Osteoblast (primary cell): ENCODE measurements at regions not wholly inside any gene's neighbourhood (a gene's known extent, or its start where the extent isn't known, plus 50 kb on each side); places are given as distances from the start of the nearest gene placed in this dataset.

Experiments
- DNase-seq: peaks from one replicate; pipeline ENCODE4 v3.0.0; 2011; ENCODE audit warnings: low spot score, mixed read lengths; ENCODE audit not compliant: insufficient read length; ENCODE audit errors: missing footprints
- H2AFZ ChIP-seq: 2 replicates; pipeline ENCODE4 v1.6.0; 2011; ENCODE audit warnings: mild to moderate bottlenecking, low read length
- H3K27ac ChIP-seq: 2 replicates; pipeline ENCODE4 v1.5.1; 2011; ENCODE audit warnings: mild to moderate bottlenecking, low read depth, low read length, moderate library complexity
- H3K27me3 ChIP-seq: 2 replicates; pipeline ENCODE4 v1.6.0; 2012; ENCODE audit warnings: mild to moderate bottlenecking, control low read depth, inconsistent platforms, low read length, moderate library complexity; ENCODE audit not compliant: insufficient read depth
- H3K36me3 ChIP-seq: 2 replicates; pipeline ENCODE4 v1.5.1; 2011; ENCODE audit warnings: mild to moderate bottlenecking, low read length, control low read depth, moderate library complexity; ENCODE audit not compliant: insufficient read depth
- H3K4me1 ChIP-seq: 2 replicates; pipeline ENCODE4 v1.5.1; 2011; ENCODE audit warnings: mild to moderate bottlenecking, low read length, control low read depth, moderate library complexity; ENCODE audit not compliant: insufficient read depth
- H3K4me2 ChIP-seq: 2 replicates; pipeline ENCODE4 v1.6.0; 2011; ENCODE audit warnings: mild to moderate bottlenecking, low read length; ENCODE audit not compliant: insufficient read depth
- H3K4me3 ChIP-seq: fragments of 200-600 bp; sonication (generic); 3 replicates; pipeline ENCODE4 v1.5.1; 2012; ENCODE audit warnings: mild to moderate bottlenecking, low read length, inconsistent platforms; ENCODE audit not compliant: insufficient read depth
- H3K79me2 ChIP-seq: 2 replicates; pipeline ENCODE4 v1.6.0; 2012; ENCODE audit warnings: mild to moderate bottlenecking, low read length, control low read depth, inconsistent platforms; ENCODE audit not compliant: insufficient read depth
- H3K9me3 ChIP-seq: 2 replicates; pipeline ENCODE4 v1.5.1; 2011; ENCODE audit warnings: low read depth, low read length, control low read depth
- H4K20me1 ChIP-seq: 2 replicates; pipeline ENCODE4 v1.6.0; 2012; ENCODE audit warnings: mild to moderate bottlenecking, low read length, control low read depth; ENCODE audit not compliant: insufficient read depth
- TF ChIP-seq, protein P1 (sequence below): IDR thresholded peaks from 2 replicates; pipeline ENCODE4 v1.5.1; 2011; ENCODE audit warnings: mild to moderate bottlenecking, low read depth, low read length, moderate library complexity; ENCODE audit errors: extremely low read depth

GRCh38 chr5:118185018-118185417 is 803.3 kb downstream of the DTWD2 start:
- H3K4me1 ChIP-seq = no peaks in the 10 kb centered on the region
- DNase-seq = no peak
- H4K20me1 ChIP-seq = no peaks in the 10 kb centered on the region
- H3K4me3 ChIP-seq = no peak overlapping the region
- H3K36me3 ChIP-seq = no peaks in the 10 kb centered on the region
- no peak overlapping the region for H3K4me2 ChIP-seq
- no peaks in the 10 kb centered on the region for H3K27me3 ChIP-seq
- no peaks in the 10 kb centered on the region for H3K9me3 ChIP-seq
- no peaks in the 10 kb centered on the region for H3K79me2 ChIP-seq
- H2AFZ ChIP-seq = no peak overlapping the region
- no peak overlapping the region for H3K27ac ChIP-seq
- TF ChIP-seq, protein P1, sequence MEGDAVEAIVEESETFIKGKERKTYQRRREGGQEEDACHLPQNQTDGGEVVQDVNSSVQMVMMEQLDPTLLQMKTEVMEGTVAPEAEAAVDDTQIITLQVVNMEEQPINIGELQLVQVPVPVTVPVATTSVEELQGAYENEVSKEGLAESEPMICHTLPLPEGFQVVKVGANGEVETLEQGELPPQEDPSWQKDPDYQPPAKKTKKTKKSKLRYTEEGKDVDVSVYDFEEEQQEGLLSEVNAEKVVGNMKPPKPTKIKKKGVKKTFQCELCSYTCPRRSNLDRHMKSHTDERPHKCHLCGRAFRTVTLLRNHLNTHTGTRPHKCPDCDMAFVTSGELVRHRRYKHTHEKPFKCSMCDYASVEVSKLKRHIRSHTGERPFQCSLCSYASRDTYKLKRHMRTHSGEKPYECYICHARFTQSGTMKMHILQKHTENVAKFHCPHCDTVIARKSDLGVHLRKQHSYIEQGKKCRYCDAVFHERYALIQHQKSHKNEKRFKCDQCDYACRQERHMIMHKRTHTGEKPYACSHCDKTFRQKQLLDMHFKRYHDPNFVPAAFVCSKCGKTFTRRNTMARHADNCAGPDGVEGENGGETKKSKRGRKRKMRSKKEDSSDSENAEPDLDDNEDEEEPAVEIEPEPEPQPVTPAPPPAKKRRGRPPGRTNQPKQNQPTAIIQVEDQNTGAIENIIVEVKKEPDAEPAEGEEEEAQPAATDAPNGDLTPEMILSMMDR = no peak

DNA sequence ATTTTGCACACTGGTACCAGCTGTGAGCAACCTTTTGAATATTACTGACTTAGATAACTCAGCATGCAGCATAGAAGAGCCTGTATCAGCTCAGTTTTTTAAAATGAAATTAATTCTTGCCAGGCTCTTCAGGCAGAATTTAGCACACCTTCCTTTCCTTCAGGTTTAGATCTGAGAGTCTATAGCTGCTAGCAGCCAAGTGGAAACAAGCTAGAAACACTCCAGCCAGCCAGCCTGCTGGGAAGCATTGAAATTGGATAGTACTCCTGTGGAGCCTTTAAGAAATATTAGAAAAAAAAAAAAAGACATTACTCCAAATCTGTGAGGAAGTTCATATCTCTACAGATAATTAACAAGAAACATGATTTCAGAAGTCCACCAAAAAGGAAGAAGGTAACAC is 812.2 kb downstream of the DTWD2 start:
- Histone ChIP-seq H3K36me3 (no peaks in the 10 kb centered on the region), H3K4me1 (no peaks in the 10 kb centered on the region), H2AFZ (no peak overlapping the region), H3K27me3 (no peaks in the 10 kb centered on the region), H3K27ac (no peak overlapping the region), H3K9me3 (no peaks in the 10 kb centered on the region), H3K4me2 (no peak overlapping the region), H4K20me1 (no peaks in the 10 kb centered on the region), H3K4me3 (no peak overlapping the region), H3K79me2 (no peaks in the 10 kb centered on the region)
- DNase-seq = no peak
- TF ChIP-seq, protein P1 = no peak

- Histone ChIP-seq H3K4me1 (no peaks in the 10 kb centered on the region), H3K27me3 (no peaks in the 10 kb centered on the region), H3K9me3 (no peaks in the 10 kb centered on the region), H3K4me2 (no peak overlapping the region), H2AFZ (no peak overlapping the region), H3K27ac (no peak overlapping the region), H3K4me3 (no peak overlapping the region), H3K36me3 (no peaks in the 10 kb centered on the region), H3K79me2 (no peaks in the 10 kb centered on the region), H4K20me1 (no peaks in the 10 kb centered on the region)
- TF ChIP-seq, protein P1 = no peak
- DNase-seq = no peak
These were observed 813.7 kb downstream of the DTWD2 start for GRCh38 chr5:118174671-118175070.

- Histone ChIP-seq H4K20me1 (no peaks in the 10 kb centered on the region), H3K79me2 (no peaks in the 10 kb centered on the region), H3K9me3 (no peaks in the 10 kb centered on the region), H3K4me3 (no peak overlapping the region), H2AFZ (no peak overlapping the region), H3K27ac (no peak overlapping the region), H3K4me2 (no peak overlapping the region), H3K4me1 (no peaks in the 10 kb centered on the region), H3K36me3 (no peaks in the 10 kb centered on the region), H3K27me3 (no peaks in the 10 kb centered on the region)
- no peak for DNase-seq
- TF ChIP-seq, protein P1 = no peak
These were observed 815.0 kb downstream of the DTWD2 start for GRCh38 chr5:118173340-118173739.
